ENCODE measurements at regions not wholly inside any gene's neighbourhood (a gene's known extent, or its start where the extent isn't known, plus 50 kb on each side); places are given as distances from the start of the nearest gene placed in this dataset.
"Not testable (repeated sequence)": the region's sequence is repeated elsewhere in the genome, so short reads cannot be mapped to it uniquely, and the experiment has no call there.

- no peak overlapping the region for H3K4me3 ChIP-seq (ENCODE audit: low read depth, low read length)
- TF ChIP-seq, protein P1, sequence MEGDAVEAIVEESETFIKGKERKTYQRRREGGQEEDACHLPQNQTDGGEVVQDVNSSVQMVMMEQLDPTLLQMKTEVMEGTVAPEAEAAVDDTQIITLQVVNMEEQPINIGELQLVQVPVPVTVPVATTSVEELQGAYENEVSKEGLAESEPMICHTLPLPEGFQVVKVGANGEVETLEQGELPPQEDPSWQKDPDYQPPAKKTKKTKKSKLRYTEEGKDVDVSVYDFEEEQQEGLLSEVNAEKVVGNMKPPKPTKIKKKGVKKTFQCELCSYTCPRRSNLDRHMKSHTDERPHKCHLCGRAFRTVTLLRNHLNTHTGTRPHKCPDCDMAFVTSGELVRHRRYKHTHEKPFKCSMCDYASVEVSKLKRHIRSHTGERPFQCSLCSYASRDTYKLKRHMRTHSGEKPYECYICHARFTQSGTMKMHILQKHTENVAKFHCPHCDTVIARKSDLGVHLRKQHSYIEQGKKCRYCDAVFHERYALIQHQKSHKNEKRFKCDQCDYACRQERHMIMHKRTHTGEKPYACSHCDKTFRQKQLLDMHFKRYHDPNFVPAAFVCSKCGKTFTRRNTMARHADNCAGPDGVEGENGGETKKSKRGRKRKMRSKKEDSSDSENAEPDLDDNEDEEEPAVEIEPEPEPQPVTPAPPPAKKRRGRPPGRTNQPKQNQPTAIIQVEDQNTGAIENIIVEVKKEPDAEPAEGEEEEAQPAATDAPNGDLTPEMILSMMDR (IDR thresholded peaks at IDR 0.05; ENCODE audit: low read depth, low read length): no peak
- no peak for DNase-seq (ENCODE audit: low read depth, low spot score)
- in situ Hi-C loops (cut with HindIII; ENCODE audit: low sequenced_read_pairs): no loop called here
Observed at GRCh38 chr12:59446116-59446515, 149.7 kb upstream of the SLC16A7 start.

DNA sequence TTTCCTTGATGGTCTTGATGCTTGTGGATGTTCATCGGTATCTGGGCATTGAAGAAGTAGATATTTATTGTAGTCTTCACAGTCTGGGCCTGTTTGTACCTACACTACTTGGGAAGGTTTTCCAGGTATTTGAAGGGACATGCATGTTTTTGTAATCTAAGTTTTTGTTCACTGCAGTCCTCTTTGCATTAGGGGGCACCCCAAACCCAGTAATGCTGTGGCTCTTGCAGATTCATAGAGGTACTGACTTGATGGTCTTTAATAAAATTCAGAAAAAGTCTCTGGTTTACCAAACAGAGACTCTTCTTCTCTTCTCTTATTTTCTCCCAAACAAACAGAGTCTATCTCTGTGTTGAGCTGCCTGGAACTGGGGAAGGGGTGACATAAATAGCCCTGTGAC is 150.9 kb upstream of the SLC16A7 start:
- DNase-seq (ENCODE audit: low read depth, low spot score): peak; percentile 9
- H3K4me3 ChIP-seq (ENCODE audit: low read depth, low read length): no peak overlapping the region
- in situ Hi-C loops (cut with HindIII; ENCODE audit: low sequenced_read_pairs): no loop called here
- TF ChIP-seq, protein P1 (IDR thresholded peaks at IDR 0.05; ENCODE audit: low read depth, low read length): peak; percentile 26

GRCh38 chr12:59432057-59432456 is 163.8 kb upstream of the SLC16A7 start:
- H3K4me3 ChIP-seq (ENCODE audit: low read depth, low read length): no peak overlapping the region
- in situ Hi-C loops (cut with HindIII; ENCODE audit: low sequenced_read_pairs): no loop called here
- TF ChIP-seq, protein P1 (IDR thresholded peaks at IDR 0.05; ENCODE audit: low read depth, low read length): no peak
- no peak for DNase-seq (ENCODE audit: low read depth, low spot score)

GRCh38 chr12:59431266-59431665 is 164.6 kb upstream of the SLC16A7 start:
- H3K4me3 ChIP-seq (ENCODE audit: low read depth, low read length): no peak overlapping the region
- in situ Hi-C loops (cut with HindIII; ENCODE audit: low sequenced_read_pairs): no loop called here
- TF ChIP-seq, protein P1 (IDR thresholded peaks at IDR 0.05; ENCODE audit: low read depth, low read length): no peak
- DNase-seq (ENCODE audit: low read depth, low spot score): no peak

DNA sequence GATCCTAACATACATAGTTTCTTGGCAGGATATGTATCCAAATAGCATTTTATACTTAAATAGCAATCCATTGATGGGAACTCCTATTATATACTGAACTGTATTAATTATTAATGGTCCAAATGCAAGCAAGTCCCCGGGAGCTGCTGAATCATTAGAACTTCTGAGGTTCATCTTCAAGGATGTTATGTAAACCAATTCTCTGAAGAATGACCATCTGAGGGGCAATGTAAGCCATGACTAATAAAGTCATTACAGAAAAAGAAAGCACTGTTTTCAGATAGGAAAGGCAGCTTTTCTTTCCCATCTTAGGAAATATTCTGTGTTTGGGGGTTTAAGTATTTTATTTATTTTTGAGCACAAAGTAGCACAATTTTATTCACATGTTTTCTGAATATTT is 166.1 kb upstream of the SLC16A7 start:
- in situ Hi-C loops (cut with HindIII; ENCODE audit: low sequenced_read_pairs): no loop called here
- TF ChIP-seq, protein P1 (IDR thresholded peaks at IDR 0.05; ENCODE audit: low read depth, low read length): no peak
- no peak overlapping the region for H3K4me3 ChIP-seq (ENCODE audit: low read depth, low read length)
- DNase-seq (ENCODE audit: low read depth, low spot score): peak; percentile 18

DNA sequence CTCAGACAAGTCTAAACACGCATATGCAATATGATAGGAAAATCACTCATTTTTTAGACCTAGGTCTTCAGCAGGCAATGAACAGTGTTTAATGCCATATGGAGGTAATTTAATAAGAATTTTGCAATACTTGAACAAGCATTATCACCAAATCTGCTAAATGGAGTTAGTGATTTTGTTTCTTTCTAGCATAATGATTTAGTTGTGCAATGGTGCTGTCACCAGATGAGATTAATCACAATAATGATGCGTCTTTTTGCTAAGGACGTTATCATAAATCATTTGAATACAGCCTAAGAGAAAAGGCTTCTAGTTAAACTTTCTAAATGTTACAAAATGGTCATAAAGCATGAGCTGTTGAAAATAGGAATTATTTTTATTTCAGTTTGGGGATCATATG is 170.0 kb upstream of the SLC16A7 start:
- DNase-seq (ENCODE audit: low read depth, low spot score): no peak
- in situ Hi-C loops (cut with HindIII; ENCODE audit: low sequenced_read_pairs): no loop called here
- no peak overlapping the region for H3K4me3 ChIP-seq (ENCODE audit: low read depth, low read length)
- TF ChIP-seq, protein P1 (IDR thresholded peaks at IDR 0.05; ENCODE audit: low read depth, low read length): no peak

DNA sequence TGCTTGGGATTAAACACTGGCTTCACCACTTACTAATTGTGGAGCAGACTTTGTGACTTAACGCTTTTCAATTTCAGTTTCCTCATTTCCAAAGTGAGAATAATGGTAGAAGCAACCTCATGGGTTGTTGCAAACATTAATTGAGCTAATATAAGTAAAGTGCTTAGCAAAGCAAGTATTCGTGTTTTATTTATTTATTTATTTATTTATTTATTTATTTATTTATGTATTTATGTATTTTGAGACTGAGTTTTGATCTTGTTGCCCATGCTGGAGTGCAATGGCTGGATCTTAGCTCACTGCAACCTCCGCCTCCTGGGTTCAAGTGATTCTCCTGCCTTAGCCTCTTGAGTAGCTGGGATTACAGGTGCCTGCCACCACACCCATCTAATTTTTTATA is 171.2 kb upstream of the SLC16A7 start:
- H3K4me3 ChIP-seq (ENCODE audit: low read depth, low read length); in situ Hi-C loops (cut with HindIII; ENCODE audit: low sequenced_read_pairs); DNase-seq (ENCODE audit: low read depth, low spot score): not testable (repeated sequence)
